ENCODE measurements at regions not wholly inside any gene's neighbourhood (a gene's known extent, or its start where the extent isn't known, plus 50 kb on each side); places are given as distances from the start of the nearest gene placed in this dataset.
"Not testable (repeated sequence)": the region's sequence is repeated elsewhere in the genome, so short reads cannot be mapped to it uniquely, and the experiment has no call there.

GRCh38 chr10:65143723-65144122 lies 1622.5 kb downstream of the REEP3 start:
- Mint-ChIP-seq H3K4me3 (no peak overlapping the region), H3K36me3 (no peaks in the 10 kb centered on the region), H3K27ac (no peak overlapping the region), H3K9me3 (peaks cover 0 to 5% (median 2%) of the 10 kb centered on the region in 7 donors), H3K4me1 (no peaks in the 10 kb centered on the region), H3K27me3 (no peaks in the 10 kb centered on the region)
- Histone ChIP-seq H3K4me1 (ENCODE audit: control insufficient read depth, insufficient read depth, low read length, poor library complexity, severe bottlenecking) (no peaks in the 10 kb centered on the region), H3K4me3 (ENCODE audit: low read depth, low read length) (no peak overlapping the region), H3K36me3 (ENCODE audit: control insufficient read depth, insufficient read depth, low read length) (no peaks in the 10 kb centered on the region), H3K27me3 (ENCODE audit: control insufficient read depth, insufficient read depth, low read length) (no peaks in the 10 kb centered on the region), H3K9me3 (ENCODE audit: control insufficient read depth in 2 of 2, low read length in 2 of 2) (peaks cover 0 to 4% of the 10 kb centered on the region in 2 experiments), H3K27ac (ENCODE audit: insufficient read depth, low read length, poor library complexity, severe bottlenecking) (no peak overlapping the region)
- no peak for DNase-seq
- ATAC-seq (ENCODE audit: low read depth in 2 of 2) = no peak

GRCh38 chr10:65149878-65150277 lies 1628.7 kb downstream of the REEP3 start:
- Histone ChIP-seq H3K4me3 (ENCODE audit: low read depth, low read length) (no peak overlapping the region), H3K36me3 (ENCODE audit: control insufficient read depth, insufficient read depth, low read length) (no peaks in the 10 kb centered on the region), H3K27ac (ENCODE audit: insufficient read depth, low read length, poor library complexity, severe bottlenecking) (no peak overlapping the region), H3K9me3 (ENCODE audit: control insufficient read depth in 2 of 2, low read length in 2 of 2) (no peaks in the 10 kb centered on the region), H3K27me3 (ENCODE audit: control insufficient read depth, insufficient read depth, low read length) (no peaks in the 10 kb centered on the region), H3K4me1 (ENCODE audit: control insufficient read depth, insufficient read depth, low read length, poor library complexity, severe bottlenecking) (no peaks in the 10 kb centered on the region)
- H3K27me3 Mint-ChIP-seq = no peaks in the 10 kb centered on the region
- no peak overlapping the region for H3K4me3 Mint-ChIP-seq
- ATAC-seq (ENCODE audit: low read depth in 2 of 2) (no peak), DNase-seq (no peak)
- H3K9me3 Mint-ChIP-seq = peaks cover 0 to 5% (median 4%) of the 10 kb centered on the region in 7 donors
- no peaks in the 10 kb centered on the region for H3K36me3 Mint-ChIP-seq
- H3K27ac Mint-ChIP-seq = no peak overlapping the region
- no peaks in the 10 kb centered on the region for H3K4me1 Mint-ChIP-seq

- Mint-ChIP-seq H3K9me3 (peaks cover 0 to 16% (median 9%) of the 10 kb centered on the region in 7 donors), H3K4me3 (no peak overlapping the region), H3K27me3 (no peaks in the 10 kb centered on the region), H3K4me1 (no peaks in the 10 kb centered on the region), H3K36me3 (no peaks in the 10 kb centered on the region), H3K27ac (no peak overlapping the region)
- H3K27ac ChIP-seq (ENCODE audit: insufficient read depth, low read length, poor library complexity, severe bottlenecking) = no peak overlapping the region
- no peaks in the 10 kb centered on the region for H3K36me3 ChIP-seq (ENCODE audit: control insufficient read depth, insufficient read depth, low read length)
- H3K4me1 ChIP-seq (ENCODE audit: control insufficient read depth, insufficient read depth, low read length, poor library complexity, severe bottlenecking) = no peaks in the 10 kb centered on the region
- H3K9me3 ChIP-seq (ENCODE audit: control insufficient read depth in 2 of 2, low read length in 2 of 2) = no peaks in the 10 kb centered on the region
- no peak overlapping the region for H3K4me3 ChIP-seq (ENCODE audit: low read depth, low read length)
- no peak for DNase-seq
- H3K27me3 ChIP-seq (ENCODE audit: control insufficient read depth, insufficient read depth, low read length) = no peaks in the 10 kb centered on the region
- no peak for ATAC-seq (ENCODE audit: low read depth in 2 of 2)
These were observed 1645.1 kb downstream of the REEP3 start for GRCh38 chr10:65166272-65166671.

- Mint-ChIP-seq H3K4me3 (no peak overlapping the region), H3K36me3 (no peaks in the 10 kb centered on the region), H3K27ac (no peak overlapping the region), H3K4me1 (no peaks in the 10 kb centered on the region), H3K9me3 (peaks cover 0 to 16% (median 10%) of the 10 kb centered on the region in 7 donors), H3K27me3 (no peaks in the 10 kb centered on the region)
- H3K27me3 ChIP-seq (ENCODE audit: control insufficient read depth, insufficient read depth, low read length) = no peaks in the 10 kb centered on the region
- H3K9me3 ChIP-seq (ENCODE audit: control insufficient read depth in 2 of 2, low read length in 2 of 2) = no peaks in the 10 kb centered on the region
- no peaks in the 10 kb centered on the region for H3K4me1 ChIP-seq (ENCODE audit: control insufficient read depth, insufficient read depth, low read length, poor library complexity, severe bottlenecking)
- no peak for DNase-seq
- ATAC-seq (ENCODE audit: low read depth in 2 of 2) = no peak
- no peaks in the 10 kb centered on the region for H3K36me3 ChIP-seq (ENCODE audit: control insufficient read depth, insufficient read depth, low read length)
- no peak overlapping the region for H3K27ac ChIP-seq (ENCODE audit: insufficient read depth, low read length, poor library complexity, severe bottlenecking)
- no peak overlapping the region for H3K4me3 ChIP-seq (ENCODE audit: low read depth, low read length)
These were observed 1651.0 kb downstream of the REEP3 start for GRCh38 chr10:65172249-65172648.

GRCh38 chr10:65176994-65177393 lies 1655.8 kb downstream of the REEP3 start:
- DNase-seq (no peak), ATAC-seq (ENCODE audit: low read depth in 2 of 2) (no peak)
- no peak overlapping the region for H3K27ac ChIP-seq (ENCODE audit: insufficient read depth, low read length, poor library complexity, severe bottlenecking)
- no peaks in the 10 kb centered on the region for H3K36me3 ChIP-seq (ENCODE audit: control insufficient read depth, insufficient read depth, low read length)
- H3K27ac Mint-ChIP-seq = no peak overlapping the region
- no peaks in the 10 kb centered on the region for H3K4me1 ChIP-seq (ENCODE audit: control insufficient read depth, insufficient read depth, low read length, poor library complexity, severe bottlenecking)
- H3K9me3 Mint-ChIP-seq = peaks cover 0 to 32% (median 6%) of the 10 kb centered on the region in 7 donors
- no peak overlapping the region for H3K4me3 Mint-ChIP-seq
- H3K27me3 Mint-ChIP-seq = no peaks in the 10 kb centered on the region
- no peaks in the 10 kb centered on the region for H3K36me3 Mint-ChIP-seq
- no peaks in the 10 kb centered on the region for H3K9me3 ChIP-seq (ENCODE audit: control insufficient read depth in 2 of 2, low read length in 2 of 2)
- H3K4me3 ChIP-seq (ENCODE audit: low read depth, low read length) = no peak overlapping the region
- no peaks in the 10 kb centered on the region for H3K4me1 Mint-ChIP-seq
- no peaks in the 10 kb centered on the region for H3K27me3 ChIP-seq (ENCODE audit: control insufficient read depth, insufficient read depth, low read length)

- Mint-ChIP-seq H3K4me1 (no peaks in the 10 kb centered on the region), H3K4me3 (no peak overlapping the region), H3K36me3 (no peaks in the 10 kb centered on the region), H3K9me3 (peaks cover 0 to 30% (median 6%) of the 10 kb centered on the region in 7 donors), H3K27me3 (no peaks in the 10 kb centered on the region), H3K27ac (no peak overlapping the region)
- H3K9me3 ChIP-seq (ENCODE audit: control insufficient read depth in 2 of 2, low read length in 2 of 2) = no peaks in the 10 kb centered on the region
- DNase-seq (no peak), ATAC-seq (ENCODE audit: low read depth in 2 of 2) (no peak)
- H3K36me3 ChIP-seq (ENCODE audit: control insufficient read depth, insufficient read depth, low read length) = no peaks in the 10 kb centered on the region
- H3K27ac ChIP-seq (ENCODE audit: insufficient read depth, low read length, poor library complexity, severe bottlenecking) = no peak overlapping the region
- no peak overlapping the region for H3K4me3 ChIP-seq (ENCODE audit: low read depth, low read length)
- H3K4me1 ChIP-seq (ENCODE audit: control insufficient read depth, insufficient read depth, low read length, poor library complexity, severe bottlenecking) = no peaks in the 10 kb centered on the region
- no peaks in the 10 kb centered on the region for H3K27me3 ChIP-seq (ENCODE audit: control insufficient read depth, insufficient read depth, low read length)
These were observed 1662.0 kb downstream of the REEP3 start for GRCh38 chr10:65183236-65183635.

GRCh38 chr10:65186668-65187067 lies 1665.5 kb downstream of the REEP3 start:
- not testable (repeated sequence) for H3K4me1 ChIP-seq (ENCODE audit: control insufficient read depth, insufficient read depth, low read length, poor library complexity, severe bottlenecking); DNase-seq; H3K27ac Mint-ChIP-seq; H3K36me3 ChIP-seq (ENCODE audit: control insufficient read depth, insufficient read depth, low read length); H3K4me3 ChIP-seq (ENCODE audit: low read depth, low read length); H3K9me3 ChIP-seq (ENCODE audit: control insufficient read depth in 2 of 2, low read length in 2 of 2); H3K27ac ChIP-seq (ENCODE audit: insufficient read depth, low read length, poor library complexity, severe bottlenecking); ATAC-seq (ENCODE audit: low read depth in 2 of 2); H3K27me3 Mint-ChIP-seq; H3K4me3 Mint-ChIP-seq; H3K27me3 ChIP-seq (ENCODE audit: control insufficient read depth, insufficient read depth, low read length); H3K4me1 Mint-ChIP-seq; H3K36me3 Mint-ChIP-seq
- H3K9me3 Mint-ChIP-seq = peaks cover 0 to 10% (median 5%) of the 10 kb centered on the region in 7 donors

- Histone ChIP-seq H3K4me3 (ENCODE audit: low read depth, low read length) (no peak overlapping the region), H3K4me1 (ENCODE audit: control insufficient read depth, insufficient read depth, low read length, poor library complexity, severe bottlenecking) (no peaks in the 10 kb centered on the region), H3K36me3 (ENCODE audit: control insufficient read depth, insufficient read depth, low read length) (no peaks in the 10 kb centered on the region), H3K27ac (ENCODE audit: insufficient read depth, low read length, poor library complexity, severe bottlenecking) (no peak overlapping the region), H3K9me3 (ENCODE audit: control insufficient read depth in 2 of 2, low read length in 2 of 2) (peaks cover 0 to 4% of the 10 kb centered on the region in 2 experiments), H3K27me3 (ENCODE audit: control insufficient read depth, insufficient read depth, low read length) (no peaks in the 10 kb centered on the region)
- no peak overlapping the region for H3K4me3 Mint-ChIP-seq
- H3K27ac Mint-ChIP-seq = no peak overlapping the region
- ATAC-seq (ENCODE audit: low read depth in 2 of 2) = no peak
- no peaks in the 10 kb centered on the region for H3K36me3 Mint-ChIP-seq
- no peak for DNase-seq
- no peaks in the 10 kb centered on the region for H3K27me3 Mint-ChIP-seq
- H3K4me1 Mint-ChIP-seq = no peaks in the 10 kb centered on the region
- H3K9me3 Mint-ChIP-seq = peaks cover 0 to 11% (median 2%) of the 10 kb centered on the region in 7 donors
These were observed 1672.9 kb downstream of the REEP3 start for GRCh38 chr10:65194126-65194525.
